ENCODE measurements at regions not wholly inside any gene's neighbourhood (a gene's known extent, or its start where the extent isn't known, plus 50 kb on each side); places are given as distances from the start of the nearest gene placed in this dataset.

DNA sequence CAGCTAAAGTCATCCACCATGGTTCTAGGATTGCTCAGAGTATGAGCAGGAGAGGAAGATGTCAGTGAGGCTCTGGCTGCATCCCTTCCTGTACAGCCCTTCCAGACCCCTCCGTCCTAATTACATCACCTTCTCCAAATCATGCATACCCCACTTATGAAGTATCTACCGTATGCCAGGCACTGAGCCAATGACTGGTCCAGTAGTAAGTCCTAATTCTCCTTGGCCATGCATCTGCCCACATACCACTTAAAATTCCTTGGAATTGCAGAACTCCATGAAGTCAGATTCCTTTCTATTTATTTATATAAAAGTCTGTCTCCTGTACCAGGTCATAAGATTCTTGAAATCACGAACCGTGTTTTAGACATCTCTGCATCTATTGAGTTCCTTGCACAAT lies 106.1 kb downstream of the SEC16B start:
- no peak for DNase-seq (ENCODE audit: low spot score)
- Histone ChIP-seq H3K27me3 (ENCODE audit: control insufficient read depth in 4 of 4, insufficient read depth in 4 of 4, low read length in 3 of 4) (no peaks in the 10 kb centered on the region), H3K9ac (ENCODE audit: low read depth in 1 of 2, low read length in 2 of 2) (no peak overlapping the region), H3K27ac (ENCODE audit: low read depth in 1 of 2, low read length in 2 of 2) (no peak overlapping the region), H3K36me3 (ENCODE audit: control insufficient read depth in 4 of 4, insufficient read depth in 3 of 4, low read depth in 1 of 4, low read length in 3 of 4) (no peaks in the 10 kb centered on the region), H3K9me3 (ENCODE audit: control insufficient read depth in 4 of 4, low read length in 3 of 4) (no peaks in the 10 kb centered on the region), H3K4me3 (ENCODE audit: low read depth in 1 of 3, low read length in 3 of 3) (no peak overlapping the region), H3K4me1 (ENCODE audit: control insufficient read depth in 4 of 4, insufficient read depth in 4 of 4, low read length in 3 of 4) (no peaks in the 10 kb centered on the region)
- TF ChIP-seq EGR1 (IDR thresholded peaks at IDR 0.05; ENCODE audit: low read depth in 2 of 2) = no peak
- no peak for TF ChIP-seq FOXA1 (IDR thresholded peaks at IDR 0.05)
- TF ChIP-seq HNF4G (IDR thresholded peaks at IDR 0.05) = no peak
- TF ChIP-seq, protein P1, sequence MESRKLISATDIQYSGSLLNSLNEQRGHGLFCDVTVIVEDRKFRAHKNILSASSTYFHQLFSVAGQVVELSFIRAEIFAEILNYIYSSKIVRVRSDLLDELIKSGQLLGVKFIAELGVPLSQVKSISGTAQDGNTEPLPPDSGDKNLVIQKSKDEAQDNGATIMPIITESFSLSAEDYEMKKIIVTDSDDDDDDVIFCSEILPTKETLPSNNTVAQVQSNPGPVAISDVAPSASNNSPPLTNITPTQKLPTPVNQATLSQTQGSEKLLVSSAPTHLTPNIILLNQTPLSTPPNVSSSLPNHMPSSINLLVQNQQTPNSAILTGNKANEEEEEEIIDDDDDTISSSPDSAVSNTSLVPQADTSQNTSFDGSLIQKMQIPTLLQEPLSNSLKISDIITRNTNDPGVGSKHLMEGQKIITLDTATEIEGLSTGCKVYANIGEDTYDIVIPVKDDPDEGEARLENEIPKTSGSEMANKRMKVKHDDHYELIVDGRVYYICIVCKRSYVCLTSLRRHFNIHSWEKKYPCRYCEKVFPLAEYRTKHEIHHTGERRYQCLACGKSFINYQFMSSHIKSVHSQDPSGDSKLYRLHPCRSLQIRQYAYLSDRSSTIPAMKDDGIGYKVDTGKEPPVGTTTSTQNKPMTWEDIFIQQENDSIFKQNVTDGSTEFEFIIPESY (IDR thresholded peaks at IDR 0.05) = no peak
- TF ChIP-seq GABPA (IDR thresholded peaks at IDR 0.05 in 1 of 2, conservative IDR thresholded peaks at IDR 0.05 in 1 of 2) = no peak
- TF ChIP-seq TAF1 (conservative IDR thresholded peaks at IDR 0.05) = no peak
- TF ChIP-seq RAD21 (IDR thresholded peaks at IDR 0.05) = no peak
- TF ChIP-seq HNF4A (conservative IDR thresholded peaks at IDR 0.05) = no peak
- TF ChIP-seq YY1 (IDR thresholded peaks at IDR 0.05) = no peak
- TF ChIP-seq, protein P2, sequence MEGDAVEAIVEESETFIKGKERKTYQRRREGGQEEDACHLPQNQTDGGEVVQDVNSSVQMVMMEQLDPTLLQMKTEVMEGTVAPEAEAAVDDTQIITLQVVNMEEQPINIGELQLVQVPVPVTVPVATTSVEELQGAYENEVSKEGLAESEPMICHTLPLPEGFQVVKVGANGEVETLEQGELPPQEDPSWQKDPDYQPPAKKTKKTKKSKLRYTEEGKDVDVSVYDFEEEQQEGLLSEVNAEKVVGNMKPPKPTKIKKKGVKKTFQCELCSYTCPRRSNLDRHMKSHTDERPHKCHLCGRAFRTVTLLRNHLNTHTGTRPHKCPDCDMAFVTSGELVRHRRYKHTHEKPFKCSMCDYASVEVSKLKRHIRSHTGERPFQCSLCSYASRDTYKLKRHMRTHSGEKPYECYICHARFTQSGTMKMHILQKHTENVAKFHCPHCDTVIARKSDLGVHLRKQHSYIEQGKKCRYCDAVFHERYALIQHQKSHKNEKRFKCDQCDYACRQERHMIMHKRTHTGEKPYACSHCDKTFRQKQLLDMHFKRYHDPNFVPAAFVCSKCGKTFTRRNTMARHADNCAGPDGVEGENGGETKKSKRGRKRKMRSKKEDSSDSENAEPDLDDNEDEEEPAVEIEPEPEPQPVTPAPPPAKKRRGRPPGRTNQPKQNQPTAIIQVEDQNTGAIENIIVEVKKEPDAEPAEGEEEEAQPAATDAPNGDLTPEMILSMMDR (IDR thresholded peaks at IDR 0.05; ENCODE audit: low read depth, low read length, missing input control) = no peak
- TF ChIP-seq FOXA2 (IDR thresholded peaks at IDR 0.05) = no peak
- TF ChIP-seq RXRA (IDR thresholded peaks at IDR 0.05) = no peak
- TF ChIP-seq NR2F2 (IDR thresholded peaks at IDR 0.05) = no peak
- 92% methylated on average over 4 of the region's 4 CpGs for WGBS

DNA sequence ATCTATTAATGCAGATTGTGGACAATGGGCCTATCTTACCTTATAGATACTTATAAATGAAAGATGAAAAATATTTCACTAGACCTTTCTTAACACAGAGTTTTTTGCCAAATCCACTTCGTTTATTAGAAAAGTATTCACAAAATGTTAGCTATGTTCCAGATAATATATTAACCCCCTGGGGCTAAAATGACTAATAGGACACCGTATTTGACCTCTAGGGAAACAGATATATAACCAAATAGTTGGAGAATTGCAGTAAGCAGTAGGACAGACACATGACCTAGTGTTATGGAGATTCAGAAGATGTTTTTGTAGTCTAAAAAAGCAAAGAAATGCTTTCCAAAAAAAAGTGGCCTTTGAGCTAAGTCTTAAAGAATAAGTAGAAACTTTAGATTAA lies 106.9 kb downstream of the SEC16B start:
- no peaks in the 10 kb centered on the region for H3K4me1 ChIP-seq (ENCODE audit: control insufficient read depth in 4 of 4, insufficient read depth in 4 of 4, low read length in 3 of 4)
- TF ChIP-seq, protein P1 (IDR thresholded peaks at IDR 0.05) = no peak
- TF ChIP-seq, protein P3, sequence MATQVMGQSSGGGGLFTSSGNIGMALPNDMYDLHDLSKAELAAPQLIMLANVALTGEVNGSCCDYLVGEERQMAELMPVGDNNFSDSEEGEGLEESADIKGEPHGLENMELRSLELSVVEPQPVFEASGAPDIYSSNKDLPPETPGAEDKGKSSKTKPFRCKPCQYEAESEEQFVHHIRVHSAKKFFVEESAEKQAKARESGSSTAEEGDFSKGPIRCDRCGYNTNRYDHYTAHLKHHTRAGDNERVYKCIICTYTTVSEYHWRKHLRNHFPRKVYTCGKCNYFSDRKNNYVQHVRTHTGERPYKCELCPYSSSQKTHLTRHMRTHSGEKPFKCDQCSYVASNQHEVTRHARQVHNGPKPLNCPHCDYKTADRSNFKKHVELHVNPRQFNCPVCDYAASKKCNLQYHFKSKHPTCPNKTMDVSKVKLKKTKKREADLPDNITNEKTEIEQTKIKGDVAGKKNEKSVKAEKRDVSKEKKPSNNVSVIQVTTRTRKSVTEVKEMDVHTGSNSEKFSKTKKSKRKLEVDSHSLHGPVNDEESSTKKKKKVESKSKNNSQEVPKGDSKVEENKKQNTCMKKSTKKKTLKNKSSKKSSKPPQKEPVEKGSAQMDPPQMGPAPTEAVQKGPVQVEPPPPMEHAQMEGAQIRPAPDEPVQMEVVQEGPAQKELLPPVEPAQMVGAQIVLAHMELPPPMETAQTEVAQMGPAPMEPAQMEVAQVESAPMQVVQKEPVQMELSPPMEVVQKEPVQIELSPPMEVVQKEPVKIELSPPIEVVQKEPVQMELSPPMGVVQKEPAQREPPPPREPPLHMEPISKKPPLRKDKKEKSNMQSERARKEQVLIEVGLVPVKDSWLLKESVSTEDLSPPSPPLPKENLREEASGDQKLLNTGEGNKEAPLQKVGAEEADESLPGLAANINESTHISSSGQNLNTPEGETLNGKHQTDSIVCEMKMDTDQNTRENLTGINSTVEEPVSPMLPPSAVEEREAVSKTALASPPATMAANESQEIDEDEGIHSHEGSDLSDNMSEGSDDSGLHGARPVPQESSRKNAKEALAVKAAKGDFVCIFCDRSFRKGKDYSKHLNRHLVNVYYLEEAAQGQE (IDR thresholded peaks at IDR 0.05) = no peak
- TF ChIP-seq JUND (IDR thresholded peaks at IDR 0.05) (no peak), RAD21 (IDR thresholded peaks at IDR 0.05) (no peak), FOXA2 (IDR thresholded peaks at IDR 0.05) (no peak), GABPA (IDR thresholded peaks at IDR 0.05 in 1 of 2, conservative IDR thresholded peaks at IDR 0.05 in 1 of 2) (no peak), HNF4A (conservative IDR thresholded peaks at IDR 0.05) (no peak), YY1 (IDR thresholded peaks at IDR 0.05) (no peak), EGR1 (IDR thresholded peaks at IDR 0.05; ENCODE audit: low read depth in 2 of 2) (no peak), TAF1 (conservative IDR thresholded peaks at IDR 0.05) (no peak), FOXA1 (IDR thresholded peaks at IDR 0.05) (no peak), HNF4G (IDR thresholded peaks at IDR 0.05) (no peak), NR2F2 (IDR thresholded peaks at IDR 0.05) (no peak)
- TF ChIP-seq, protein P4, sequence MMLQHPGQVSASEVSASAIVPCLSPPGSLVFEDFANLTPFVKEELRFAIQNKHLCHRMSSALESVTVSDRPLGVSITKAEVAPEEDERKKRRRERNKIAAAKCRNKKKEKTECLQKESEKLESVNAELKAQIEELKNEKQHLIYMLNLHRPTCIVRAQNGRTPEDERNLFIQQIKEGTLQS (IDR thresholded peaks at IDR 0.05) = no peak
- no peak overlapping the region for H3K27ac ChIP-seq (ENCODE audit: low read depth in 1 of 2, low read length in 2 of 2)
- WGBS = 71% methylated on average over 2 of the region's 2 CpGs
- no peaks in the 10 kb centered on the region for H3K9me3 ChIP-seq (ENCODE audit: control insufficient read depth in 4 of 4, low read length in 3 of 4)
- H3K4me3 ChIP-seq (ENCODE audit: low read depth in 1 of 3, low read length in 3 of 3) = no peak overlapping the region
- no peaks in the 10 kb centered on the region for H3K27me3 ChIP-seq (ENCODE audit: control insufficient read depth in 4 of 4, insufficient read depth in 4 of 4, low read length in 3 of 4)
- H3K36me3 ChIP-seq (ENCODE audit: control insufficient read depth in 4 of 4, insufficient read depth in 3 of 4, low read depth in 1 of 4, low read length in 3 of 4) = no peaks in the 10 kb centered on the region
- no peak for DNase-seq (ENCODE audit: low spot score)
- H3K9ac ChIP-seq (ENCODE audit: low read depth in 1 of 2, low read length in 2 of 2) = no peak overlapping the region
